ENCODE measurements at regions not wholly inside any gene's neighbourhood (a gene's known extent, or its start where the extent isn't known, plus 50 kb on each side); places are given as distances from the start of the nearest gene placed in this dataset.
"Not testable (repeated sequence)": the region's sequence is repeated elsewhere in the genome, so short reads cannot be mapped to it uniquely, and the experiment has no call there.

GRCh38 chr13:62729746-62730145 is 1314.1 kb upstream of the PCDH20 start:
- TF ChIP-seq EZH2phosphoT487 (IDR thresholded peaks at IDR 0.05; ENCODE audit: borderline replicate concordance, low read length); CTCF (IDR thresholded peaks at IDR 0.05; ENCODE audit: low read depth, low read length, poor library complexity, severe bottlenecking): not testable (repeated sequence)
